ENCODE measurements at regions not wholly inside any gene's neighbourhood (a gene's known extent, or its start where the extent isn't known, plus 50 kb on each side); places are given as distances from the start of the nearest gene placed in this dataset.

GRCh38 chr2:104127049-104127770 is 726.7 kb upstream of the POU3F3 start:
- no peak for DNase-seq (ENCODE audit: low read depth in 2 of 2)

DNA sequence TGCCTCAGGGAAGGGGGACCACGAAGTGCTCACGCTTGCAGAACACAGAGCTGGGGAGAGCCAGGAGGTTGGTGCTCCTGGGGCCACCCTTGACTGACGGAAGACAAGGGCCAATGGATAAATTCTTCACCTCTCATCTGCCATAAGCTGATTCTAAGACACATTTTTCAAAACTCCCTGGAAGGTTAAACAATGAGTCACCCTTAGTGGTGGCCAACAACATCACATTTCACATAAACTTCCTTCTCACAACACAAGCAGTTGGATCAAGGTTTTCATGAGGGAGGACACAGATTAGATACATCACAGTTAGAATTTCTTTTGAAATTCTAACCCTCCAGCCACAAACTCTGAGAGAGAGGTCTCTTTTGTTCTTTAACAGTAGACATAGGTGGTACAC is 713.6 kb upstream of the POU3F3 start:
- DNase-seq (ENCODE audit: low read depth in 2 of 2): no peak

GRCh38 chr2:104158191-104158590 is 695.7 kb upstream of the POU3F3 start:
- no peak for DNase-seq (ENCODE audit: low read depth in 2 of 2)

GRCh38 chr2:104163611-104164130 is 690.2 kb upstream of the POU3F3 start:
- no peak for DNase-seq (ENCODE audit: low read depth in 2 of 2)

GRCh38 chr2:104164721-104165252 is 689.1 kb upstream of the POU3F3 start:
- DNase-seq (ENCODE audit: low read depth in 2 of 2): no peak

DNA sequence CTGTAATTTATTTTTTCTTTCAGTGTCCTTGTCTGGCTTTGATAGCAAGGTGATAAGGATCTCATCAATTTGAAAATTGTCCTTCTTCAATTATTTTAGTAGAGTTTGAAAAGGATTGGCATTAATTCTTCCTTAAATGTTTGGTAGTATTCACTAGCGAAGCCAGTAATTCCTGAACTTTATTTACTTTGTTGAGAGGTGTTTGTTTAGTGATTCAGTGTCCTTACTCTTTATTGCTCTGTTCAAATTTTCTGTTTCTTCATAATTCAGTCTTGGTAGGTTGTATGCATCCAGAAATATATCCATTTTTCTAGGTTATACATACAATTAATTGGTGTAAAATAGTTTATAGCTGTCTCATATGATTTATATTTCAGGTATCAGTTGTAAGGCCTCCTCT is 676.7 kb upstream of the POU3F3 start:
- no peak for DNase-seq (ENCODE audit: low read depth in 2 of 2)

DNA sequence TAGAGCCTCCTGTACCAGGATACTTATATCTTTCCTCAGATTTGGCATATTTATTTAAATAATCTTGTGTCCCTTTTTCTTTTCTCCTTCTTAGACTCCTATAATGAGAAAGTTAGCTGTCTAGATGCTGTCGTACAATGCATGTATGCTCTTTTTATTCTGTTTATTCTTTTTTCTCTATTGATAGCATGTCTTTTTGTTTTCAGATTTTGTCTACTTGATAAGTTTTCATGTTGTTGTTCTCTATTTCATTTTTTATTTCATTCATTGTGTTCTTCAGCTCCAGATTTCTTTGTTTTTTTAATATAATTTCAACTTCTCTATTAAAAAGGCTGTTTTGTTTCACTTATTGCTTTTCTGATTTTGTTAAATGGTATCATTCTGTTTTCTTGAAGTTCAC is 674.3 kb upstream of the POU3F3 start:
- no peak for DNase-seq (ENCODE audit: low read depth in 2 of 2)

DNA sequence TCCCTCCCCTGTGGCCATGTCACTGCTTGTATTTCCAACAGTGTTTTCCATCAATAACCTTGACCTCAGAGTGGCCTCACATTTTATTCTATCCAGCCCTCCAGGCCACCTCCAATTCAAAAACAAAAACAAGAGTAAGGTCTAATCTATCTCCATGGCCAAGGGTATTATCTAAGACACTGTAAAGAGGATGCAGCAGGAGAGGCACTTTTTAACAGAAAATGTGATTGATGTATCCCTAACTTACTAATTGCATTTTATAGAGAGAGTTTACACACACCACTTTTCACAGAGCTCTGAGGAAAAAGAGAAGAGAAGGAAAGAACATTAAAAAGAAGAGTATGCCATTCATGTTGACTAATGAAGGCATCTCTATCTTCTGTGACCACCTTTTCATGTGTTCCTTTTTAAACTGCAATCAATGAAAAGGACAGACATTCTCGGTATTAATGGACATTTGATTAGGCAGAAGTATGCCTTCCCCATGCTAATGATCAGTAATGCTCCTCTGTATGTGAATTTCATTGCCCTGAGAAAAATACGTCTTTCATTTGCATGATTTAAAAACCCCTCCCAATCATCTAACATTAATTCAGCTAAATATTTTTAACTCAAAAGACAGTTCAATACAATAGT is 653.3 kb upstream of the POU3F3 start:
- no peak for DNase-seq (ENCODE audit: low read depth in 2 of 2)

DNA sequence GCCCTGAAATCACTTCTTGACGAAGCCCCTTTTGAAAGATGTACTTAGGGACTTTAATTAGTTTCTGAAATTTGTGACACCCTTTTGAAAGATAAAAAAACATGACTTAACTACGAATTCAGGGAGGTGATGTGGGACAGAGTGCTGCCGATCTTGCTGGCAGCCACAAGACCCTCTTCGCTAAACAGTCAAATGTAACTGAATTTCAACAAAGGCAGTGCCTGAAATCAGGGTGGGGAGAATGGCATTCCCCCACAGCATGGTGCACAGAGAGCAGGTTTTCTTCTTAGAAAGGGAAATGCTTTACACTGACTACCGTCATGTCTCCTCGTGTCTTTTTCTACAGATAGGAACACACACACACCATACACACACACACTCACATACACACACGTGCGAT is 640.2 kb upstream of the POU3F3 start:
- no peak for DNase-seq (ENCODE audit: low read depth in 2 of 2)

DNA sequence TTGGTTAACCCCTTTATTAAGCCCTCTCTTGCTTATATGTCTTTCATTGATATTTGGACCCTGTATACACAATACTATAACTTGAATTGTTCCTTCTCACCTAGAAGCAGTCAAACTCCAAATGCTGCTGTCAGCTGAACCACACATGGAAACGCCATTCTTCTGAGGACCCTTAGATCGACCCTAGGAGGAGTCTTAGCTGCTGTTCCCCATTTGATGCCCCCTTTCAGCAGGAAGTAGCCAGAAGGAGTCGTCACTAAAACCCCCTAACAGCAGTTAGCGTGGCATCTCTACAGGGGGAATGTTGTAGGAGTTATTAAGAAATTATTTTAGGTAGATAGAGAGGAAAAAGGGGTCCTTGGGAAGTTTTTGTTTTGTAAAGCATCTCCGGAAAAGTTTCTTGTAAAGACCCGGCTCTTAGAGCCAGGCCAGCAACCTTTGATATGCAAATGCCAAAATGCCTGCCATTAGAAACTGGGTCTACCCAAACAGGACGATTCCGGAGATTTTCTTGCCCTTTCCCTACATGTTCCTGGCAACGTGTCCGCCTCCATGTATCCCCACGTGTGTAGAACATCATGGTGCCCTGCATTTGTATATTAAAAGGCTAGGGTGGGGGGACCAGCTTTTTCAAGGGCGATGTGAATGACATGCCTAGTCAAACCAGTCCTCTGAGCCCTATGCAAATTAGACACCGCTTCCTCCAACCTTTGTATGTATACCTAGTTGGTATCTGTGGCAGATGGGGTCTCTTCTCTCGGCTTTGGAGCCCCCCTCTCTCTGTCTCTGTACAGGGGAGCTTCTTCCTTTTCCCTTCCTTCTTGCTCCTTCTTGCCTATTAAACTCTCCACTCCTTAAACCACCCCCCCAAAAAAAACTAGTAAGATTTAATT is 638.4 kb upstream of the POU3F3 start:
- no peak for DNase-seq (ENCODE audit: low read depth in 2 of 2)

GRCh38 chr2:104233591-104233990 is 620.3 kb upstream of the POU3F3 start:
- DNase-seq (ENCODE audit: low read depth in 2 of 2): no peak

GRCh38 chr2:104236491-104236890 is 617.4 kb upstream of the POU3F3 start:
- no peak for DNase-seq (ENCODE audit: low read depth in 2 of 2)

- DNase-seq (ENCODE audit: low read depth in 2 of 2): no peak
Measured at GRCh38 chr2:104240984-104241383, 612.9 kb upstream of the POU3F3 start.

- no peak for DNase-seq (ENCODE audit: low read depth in 2 of 2)
Measured at GRCh38 chr2:104249629-104250028, 604.3 kb upstream of the POU3F3 start.

- DNase-seq (ENCODE audit: low read depth in 2 of 2): no peak
Measured at GRCh38 chr2:104250635-104251034, 603.3 kb upstream of the POU3F3 start.

DNA sequence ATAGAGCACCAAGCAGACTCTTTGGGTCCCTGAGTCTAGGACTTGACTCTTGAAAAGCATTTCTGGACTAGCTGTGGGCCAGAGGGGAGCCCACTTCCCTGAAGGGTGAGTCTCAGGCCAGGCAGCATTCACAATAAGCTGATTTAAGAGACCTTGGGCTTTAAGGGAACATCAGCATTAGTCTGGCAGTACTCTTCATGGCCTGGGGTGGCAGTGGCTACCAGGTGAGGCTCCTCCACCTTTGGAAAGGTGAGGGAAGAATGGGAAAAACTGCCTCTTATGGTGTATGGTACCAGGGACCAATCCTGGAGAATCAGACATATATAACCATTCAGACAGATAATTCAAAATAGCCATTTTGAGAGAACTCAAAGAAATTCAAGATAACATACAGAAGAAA is 599.9 kb upstream of the POU3F3 start:
- no peak for DNase-seq (ENCODE audit: low read depth in 2 of 2)

DNA sequence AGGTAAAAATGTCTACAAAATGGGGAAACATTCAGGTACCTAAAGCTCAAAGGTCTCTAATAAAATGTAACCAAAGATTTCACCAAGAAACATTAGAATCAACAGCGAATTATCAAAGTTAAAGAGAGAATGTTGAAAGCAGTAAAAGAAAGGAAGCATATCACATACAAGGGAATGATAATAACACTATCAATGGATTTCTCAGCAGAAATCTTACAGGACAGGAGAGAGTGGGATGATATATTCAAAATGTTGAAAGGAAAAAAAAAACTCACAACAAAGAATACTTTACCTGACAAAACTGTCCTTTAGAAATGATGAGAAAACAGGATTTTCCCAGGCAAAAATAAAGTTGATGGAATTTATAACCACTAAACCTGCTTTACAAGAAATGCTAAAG is 591.2 kb upstream of the POU3F3 start:
- DNase-seq (ENCODE audit: low read depth in 2 of 2): no peak

GRCh38 chr2:104279646-104280045 is 574.3 kb upstream of the POU3F3 start:
- no peak for DNase-seq (ENCODE audit: low read depth in 2 of 2)

DNA sequence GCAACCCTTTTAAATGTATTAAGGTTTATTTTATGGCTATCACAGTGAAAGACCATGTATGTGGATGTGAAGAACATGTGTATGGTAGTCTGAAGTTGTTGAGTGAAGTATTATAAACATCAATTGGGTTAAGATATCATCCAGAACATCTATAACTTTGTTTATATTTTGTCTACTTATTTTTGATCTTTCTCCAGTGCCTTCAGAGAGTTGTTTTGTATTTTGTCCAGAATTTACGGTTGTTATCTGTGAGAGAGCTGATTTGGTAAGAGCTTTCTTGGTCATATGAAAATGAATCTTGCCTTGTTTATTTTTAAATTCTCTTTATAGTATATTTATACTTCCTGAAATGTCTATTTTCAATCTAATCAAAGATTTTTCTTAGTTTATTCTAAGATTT is 573.7 kb upstream of the POU3F3 start:
- DNase-seq (ENCODE audit: low read depth in 2 of 2): no peak

GRCh38 chr2:104286841-104287240 is 567.1 kb upstream of the POU3F3 start:
- DNase-seq (ENCODE audit: low read depth in 2 of 2): no peak

DNA sequence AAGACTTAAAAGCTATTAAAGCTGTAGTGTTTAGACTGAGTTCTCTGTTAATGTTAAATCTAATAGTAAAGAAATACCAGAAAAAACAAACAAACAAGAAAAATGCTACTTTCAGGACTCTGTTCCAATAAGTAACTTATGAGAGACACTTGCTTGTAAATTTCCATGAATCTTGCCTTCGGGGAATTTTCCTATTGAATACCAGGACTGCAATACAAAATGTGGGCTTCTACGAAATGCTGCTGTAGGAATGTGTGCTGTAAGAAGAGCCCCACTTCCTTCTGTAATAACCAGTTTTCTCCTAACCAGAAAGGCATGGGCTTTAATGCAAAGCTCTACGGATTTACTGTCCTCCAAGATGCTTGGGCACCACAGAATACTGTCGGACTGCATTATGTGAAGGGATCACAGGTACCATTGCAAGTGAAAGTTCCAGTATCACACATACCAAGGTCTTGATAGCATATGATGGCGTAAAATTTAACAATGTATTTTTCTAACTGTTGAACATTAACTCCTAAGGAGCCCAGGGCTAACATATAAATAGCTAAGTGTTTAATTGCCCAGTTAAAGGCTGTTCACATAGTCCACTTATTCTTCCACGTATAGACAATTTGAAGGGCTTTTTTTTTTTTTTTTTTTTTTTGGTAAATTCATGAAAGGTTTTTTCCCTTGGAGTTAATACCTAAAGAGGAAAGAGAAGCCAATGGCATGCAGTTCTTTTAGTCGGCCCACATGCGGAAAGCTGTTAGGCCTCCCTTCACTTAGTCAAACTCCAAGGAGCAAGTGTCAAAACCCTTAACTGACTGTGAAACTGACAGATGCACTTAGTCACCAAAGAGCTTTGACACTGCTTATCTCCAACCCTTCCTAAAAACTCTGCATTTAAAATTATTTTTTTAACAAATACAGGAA is 564.0 kb upstream of the POU3F3 start:
- no peak for DNase-seq (ENCODE audit: low read depth in 2 of 2)

All from activated CD4-positive, alpha-beta T cell treated with anti-CD3 and anti-CD28 coated beads for 24 hours (primary cell).